CD4-positive, alpha-beta T cell treated with Interleukin-10 for 1 hour (primary cell): ENCODE measurements at regions not wholly inside any gene's neighbourhood (a gene's known extent, or its start where the extent isn't known, plus 50 kb on each side); places are given as distances from the start of the nearest gene placed in this dataset.
"Not testable (repeated sequence)": the region's sequence is repeated elsewhere in the genome, so short reads cannot be mapped to it uniquely, and the experiment has no call there.

ENCODE experiments used
- DNase-seq: peaks from one replicate; pipeline ENCODE4 v3.0.0-alpha.2; 2020

GRCh38 chr14:49946320-49947141 lies 53.6 kb downstream of the ARF6 start:
- peak; percentile 28 for DNase-seq

- no peak for DNase-seq
Measured at GRCh38 chr14:49947506-49947905, 54.6 kb downstream of the ARF6 start.

- no peak for DNase-seq
Measured at GRCh38 chr14:49950275-49951228, 57.7 kb downstream of the ARF6 start.

GRCh38 chr14:49951229-49951607 lies 58.3 kb downstream of the ARF6 start:
- DNase-seq: no peak

- DNase-seq: no peak
Measured at GRCh38 chr14:49951691-49952345, 58.9 kb downstream of the ARF6 start.

GRCh38 chr14:49953196-49953595 lies 60.3 kb downstream of the ARF6 start:
- DNase-seq: no peak

- no peak for DNase-seq
Measured at GRCh38 chr14:49954171-49954631, 61.3 kb downstream of the ARF6 start.

GRCh38 chr14:49955024-49955423 lies 62.1 kb downstream of the ARF6 start:
- no peak for DNase-seq

GRCh38 chr14:49957089-49957852 lies 64.4 kb downstream of the ARF6 start:
- DNase-seq: no peak

- peak; percentile 33 for DNase-seq
Measured at GRCh38 chr14:49959822-49960408, 67.0 kb downstream of the ARF6 start.

- no peak for DNase-seq
Measured at GRCh38 chr14:49960453-49960852, 67.6 kb downstream of the ARF6 start.

- DNase-seq: no peak
Measured at GRCh38 chr14:49961270-49962222, 68.7 kb downstream of the ARF6 start.

GRCh38 chr14:49962621-49963020 lies 69.7 kb downstream of the ARF6 start:
- DNase-seq: no peak

GRCh38 chr14:49965068-49965651 lies 72.3 kb downstream of the ARF6 start:
- DNase-seq: not testable (repeated sequence)

- no peak for DNase-seq
Measured at GRCh38 chr14:49966304-49966809, 73.5 kb downstream of the ARF6 start.

GRCh38 chr14:49966971-49967630 lies 74.2 kb downstream of the ARF6 start:
- no peak for DNase-seq

GRCh38 chr14:49969961-49970360 lies 77.1 kb downstream of the ARF6 start:
- DNase-seq: no peak

- DNase-seq: no peak
Measured at GRCh38 chr14:49970474-49971147, 77.7 kb downstream of the ARF6 start.
